Bronchial epithelial cell (primary cell): ENCODE measurements at regions not wholly inside any gene's neighbourhood (a gene's known extent, or its start where the extent isn't known, plus 50 kb on each side); places are given as distances from the start of the nearest gene placed in this dataset.

Experiments used
- DNase-seq: peaks from one replicate; pipeline ENCODE4 v3.0.0-alpha.2; 2010; ENCODE audit warnings: low read depth
- FAIRE-seq: peaks from 2 replicates; lab custom pipeline; 2011; peaks lifted over from hg19 to GRCh38; lab: Jason Lieb, UNC
- H3K27me3 ChIP-seq: 2 replicates; pipeline ENCODE4 v1.5.1; 2011; ENCODE audit warnings: low read length; ENCODE audit not compliant: control insufficient read depth, insufficient read depth
- H3K36me3 ChIP-seq: 2 replicates; pipeline ENCODE4 v1.5.1; 2011; ENCODE audit warnings: low read length; ENCODE audit not compliant: control insufficient read depth, insufficient read depth
- H3K4me3 ChIP-seq: 2 replicates; pipeline ENCODE4 v1.5.1; 2011; ENCODE audit warnings: mild to moderate bottlenecking, low read depth, low read length, control low read depth
- CTCF ChIP-seq: IDR thresholded peaks from 2 replicates; pipeline ENCODE4 v1.5.1; 2011; ENCODE audit warnings: mild to moderate bottlenecking, moderate library complexity, low read length, control low read depth, inconsistent platforms; ENCODE audit not compliant: insufficient read depth, severe bottlenecking

GRCh38 chr2:126971162-126971480 is 72.4 kb downstream of the TEX51 start:
- no peak for DNase-seq
- no peak for FAIRE-seq
- Histone ChIP-seq H3K4me3 (no peak overlapping the region), H3K36me3 (no peaks in the 10 kb centered on the region), H3K27me3 (peaks cover 4% of the 10 kb centered on the region)
- no peak for TF ChIP-seq CTCF

GRCh38 chr2:126971481-126972278 is 73.0 kb downstream of the TEX51 start:
- peak; percentile 99 for TF ChIP-seq CTCF
- DNase-seq: peak; percentile 34
- H3K36me3 ChIP-seq: no peaks in the 10 kb centered on the region
- peaks cover 4% of the 10 kb centered on the region for H3K27me3 ChIP-seq
- FAIRE-seq: no peak
- H3K4me3 ChIP-seq: peak overlapping the region; percentile 25

GRCh38 chr2:126972279-126972626 is 73.6 kb downstream of the TEX51 start:
- TF ChIP-seq CTCF: no peak
- Histone ChIP-seq H3K27me3 (peaks cover 4% of the 10 kb centered on the region), H3K36me3 (no peaks in the 10 kb centered on the region), H3K4me3 (no peak overlapping the region)
- FAIRE-seq (no peak), DNase-seq (no peak)

GRCh38 chr2:126973745-126974144 is 75.1 kb downstream of the TEX51 start:
- no peaks in the 10 kb centered on the region for H3K36me3 ChIP-seq
- FAIRE-seq: no peak
- DNase-seq: no peak
- no peak overlapping the region for H3K4me3 ChIP-seq
- H3K27me3 ChIP-seq: peaks cover 4% of the 10 kb centered on the region
- no peak for TF ChIP-seq CTCF

GRCh38 chr2:126975671-126976655 is 77.3 kb downstream of the TEX51 start:
- TF ChIP-seq CTCF: no peak
- no peak overlapping the region for H3K4me3 ChIP-seq
- FAIRE-seq: no peak
- DNase-seq: no peak
- H3K27me3 ChIP-seq: peaks cover 4% of the 10 kb centered on the region
- H3K36me3 ChIP-seq: no peaks in the 10 kb centered on the region
